Mesenchymal stem cell (in vitro differentiated cells and primary cell): ENCODE measurements at regions not wholly inside any gene's neighbourhood (a gene's known extent, or its start where the extent isn't known, plus 50 kb on each side); places are given as distances from the start of the nearest gene placed in this dataset.

ENCODE experiments used
- DNase-seq: peaks from one replicate; pipeline ENCODE4 v3.0.0-alpha.2; 2013
- H2AFZ ChIP-seq: one replicate; pipeline ENCODE4 v1.6.1; 2013; ENCODE audit warnings: low read depth, mild to moderate bottlenecking, control low read depth, inconsistent platforms, low read length, moderate library complexity
- H2AK5ac ChIP-seq: 2 replicates; pipeline ENCODE4 v1.6.1; 2013; ENCODE audit warnings: low read length, moderate library complexity, mild to moderate bottlenecking, inconsistent platforms; ENCODE audit not compliant: severe bottlenecking
- H2BK120ac ChIP-seq: one replicate; pipeline ENCODE4 v1.6.1; 2013; ENCODE audit warnings: low read depth, mild to moderate bottlenecking, inconsistent platforms, low read length, moderate library complexity
- H2BK12ac ChIP-seq, 2 experiments: one replicate each; pipeline ENCODE4 v1.6.1; 2013; ENCODE audit warnings: inconsistent platforms in 2 of 2, low read length in 2 of 2, mild to moderate bottlenecking in 2 of 2, moderate library complexity in 2 of 2, control low read depth in 1 of 2
- H2BK15ac ChIP-seq: one replicate; pipeline ENCODE4 v1.6.1; 2013; ENCODE audit warnings: mild to moderate bottlenecking, low read depth, inconsistent platforms; ENCODE audit not compliant: poor library complexity, severe bottlenecking
- H2BK5ac ChIP-seq: 2 replicates; pipeline ENCODE4 v1.6.1; 2013; ENCODE audit warnings: low read depth, mild to moderate bottlenecking, low read length, control low read depth, inconsistent platforms; ENCODE audit not compliant: poor library complexity, severe bottlenecking
- H3K14ac ChIP-seq, 2 experiments: one replicate each; pipeline ENCODE4 v1.6.1; 2013; ENCODE audit warnings: inconsistent platforms in 2 of 2, low read length in 2 of 2, control low read depth in 1 of 2, mild to moderate bottlenecking in 1 of 2, moderate library complexity in 1 of 2
- H3K18ac ChIP-seq, 2 experiments: one replicate each; pipeline ENCODE4 v1.6.1; 2013; ENCODE audit warnings: inconsistent platforms in 2 of 2, low read length in 2 of 2, control low read depth in 1 of 2, low read depth in 1 of 2, mild to moderate bottlenecking in 1 of 2
- H3K23ac ChIP-seq, 2 experiments: one replicate each; pipeline ENCODE4 v1.6.1; 2013; ENCODE audit warnings: inconsistent platforms in 2 of 2, low read length in 2 of 2, mild to moderate bottlenecking in 2 of 2, moderate library complexity in 2 of 2, control low read depth in 1 of 2
- H3K27ac ChIP-seq: 2 replicates; pipeline ENCODE4 v1.5.1; 2013; ENCODE audit warnings: mild to moderate bottlenecking, moderate library complexity, low read length, control low read depth, inconsistent platforms; ENCODE audit not compliant: poor library complexity, severe bottlenecking
- H3K27me3 ChIP-seq, 2 experiments: 2 replicates each; pipeline versions ENCODE4 v1.6.1 to v1.7.0; 2013; ENCODE audit warnings: low read length in 2 of 2, mild to moderate bottlenecking in 2 of 2, moderate library complexity in 2 of 2, control low read depth in 1 of 2, inconsistent platforms in 1 of 2; ENCODE audit not compliant: control insufficient read depth in 1 of 2, insufficient read depth in 1 of 2
- H3K36me3 ChIP-seq, 2 experiments: 2 replicates each; pipeline versions ENCODE4 v1.6.1 to v1.7.0; 2013; ENCODE audit warnings: low read length in 2 of 2, control low read depth in 1 of 2, inconsistent platforms in 1 of 2, low read depth in 1 of 2, mild to moderate bottlenecking in 1 of 2; ENCODE audit not compliant: insufficient read depth in 2 of 2, control insufficient read depth in 1 of 2
- H3K4ac ChIP-seq, 2 experiments: one replicate each; pipeline ENCODE4 v1.6.1; 2013; ENCODE audit warnings: inconsistent platforms in 2 of 2, low read length in 2 of 2, mild to moderate bottlenecking in 2 of 2, moderate library complexity in 2 of 2, control low read depth in 1 of 2, low read depth in 1 of 2
- H3K4me1 ChIP-seq: 2 replicates; pipeline ENCODE4 v1.6.1; 2013; ENCODE audit warnings: low read depth, low read length, control low read depth; ENCODE audit not compliant: control insufficient read depth, insufficient read depth
- H3K4me2 ChIP-seq: 2 replicates; pipeline ENCODE4 v1.6.1; 2013; ENCODE audit warnings: low read length, mild to moderate bottlenecking, inconsistent platforms; ENCODE audit not compliant: poor library complexity, severe bottlenecking
- H3K4me3 ChIP-seq, 2 experiments: 2 replicates each; pipeline versions ENCODE4 v1.5.1 to v1.7.0; 2013; ENCODE audit warnings: low read length in 2 of 2, mild to moderate bottlenecking in 2 of 2, control low read depth in 1 of 2, low read depth in 1 of 2; ENCODE audit not compliant: insufficient read depth in 1 of 2
- H3K79me1 ChIP-seq: replicated peaks from 2 replicates; pipeline ENCODE4 v1.6.1; 2013; ENCODE audit warnings: mild to moderate bottlenecking, control low read depth, low read length, inconsistent platforms; ENCODE audit not compliant: poor library complexity, severe bottlenecking
- H3K9ac ChIP-seq: 2 replicates; pipeline ENCODE4 v1.7.0; 2013; ENCODE audit warnings: mild to moderate bottlenecking, low read length, moderate library complexity
- H3K9me3 ChIP-seq: 2 replicates; pipeline ENCODE4 v1.7.0; 2013; ENCODE audit warnings: mild to moderate bottlenecking, low read length; ENCODE audit not compliant: control insufficient read depth
- H4K8ac ChIP-seq: one replicate; pipeline ENCODE4 v1.6.1; 2013; ENCODE audit warnings: inconsistent platforms, mild to moderate bottlenecking, low read length, moderate library complexity
- H4K91ac ChIP-seq: one replicate; pipeline ENCODE4 v1.6.1; 2013; ENCODE audit warnings: mild to moderate bottlenecking, low read length, inconsistent platforms
- WGBS: methylation state at CpG from one replicate; pipeline ENCODE4 v1.1.7; 2013; ENCODE audit warnings: mixed read lengths; 5-methylcytosine and 5-hydroxymethylcytosine counted together

- no peaks in the 10 kb centered on the region for H3K4me1 ChIP-seq
- H3K27me3 ChIP-seq: no peaks in the 10 kb centered on the region
- 94% methylated on average over 2 of the region's 2 CpGs for WGBS
- H2BK5ac ChIP-seq: no peak overlapping the region
- H3K79me1 ChIP-seq: no peaks in the 10 kb centered on the region
- no peak overlapping the region for H4K8ac ChIP-seq
- no peak overlapping the region for H2BK12ac ChIP-seq
- H3K4ac ChIP-seq: no peak overlapping the region
- no peak overlapping the region for H2AK5ac ChIP-seq
- no peaks in the 10 kb centered on the region for H3K9me3 ChIP-seq
- no peak overlapping the region for H3K27ac ChIP-seq
- DNase-seq: no peak
- no peak overlapping the region for H3K4me2 ChIP-seq
- no peak overlapping the region for H2BK120ac ChIP-seq
- no peaks in the 10 kb centered on the region for H3K36me3 ChIP-seq
- H2BK15ac ChIP-seq: no peak overlapping the region
- H3K18ac ChIP-seq: no peak overlapping the region
- H3K4me3 ChIP-seq: no peak overlapping the region
- no peak overlapping the region for H3K14ac ChIP-seq
- no peak overlapping the region for H3K23ac ChIP-seq
- no peak overlapping the region for H4K91ac ChIP-seq
- no peak overlapping the region for H2AFZ ChIP-seq
- H3K9ac ChIP-seq: no peak overlapping the region
Observed at GRCh38 chr13:21825801-21826200, 154.9 kb downstream of the FGF9 start.

DNA sequence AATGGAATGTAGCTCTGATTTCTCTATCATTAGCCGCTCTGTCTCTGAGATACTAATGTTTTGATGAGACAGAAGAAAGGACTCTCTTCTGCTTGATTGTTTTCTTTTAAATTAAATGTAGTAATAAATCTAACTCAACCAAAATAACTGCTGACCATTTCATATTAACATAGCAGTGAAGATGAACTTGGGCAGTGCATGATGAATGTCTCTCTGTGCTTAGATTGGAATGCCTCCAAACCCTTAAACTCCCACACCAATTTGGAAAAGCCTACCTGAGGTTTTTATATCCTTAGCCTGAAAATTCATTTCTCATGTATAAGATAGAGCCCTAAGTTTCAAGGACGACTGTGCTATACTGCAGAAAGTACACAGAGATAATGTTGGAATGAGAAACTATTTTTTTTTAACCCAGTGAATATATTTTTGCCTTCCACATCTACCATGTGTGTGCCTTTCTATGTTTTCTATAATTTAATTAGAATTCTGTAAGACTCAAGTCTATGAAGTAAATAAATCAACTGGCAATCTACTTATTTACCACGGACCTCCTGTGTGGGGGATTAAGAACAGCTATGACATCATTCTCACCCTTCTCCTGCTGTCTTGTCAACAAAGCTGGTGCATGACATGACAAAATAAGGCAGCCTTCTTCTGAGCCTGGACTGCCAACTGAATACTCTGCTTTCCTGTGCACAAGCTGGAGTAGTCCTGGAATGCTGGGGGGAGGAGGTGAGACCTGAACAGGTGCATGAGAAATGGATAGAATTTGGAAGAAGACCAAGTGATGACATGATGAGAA lies 155.5 kb downstream of the FGF9 start:
- H3K9me3 ChIP-seq: no peaks in the 10 kb centered on the region
- no peak overlapping the region for H2BK5ac ChIP-seq
- no peak overlapping the region for H2AK5ac ChIP-seq
- no peak overlapping the region for H3K23ac ChIP-seq
- no peak overlapping the region for H3K9ac ChIP-seq
- H4K91ac ChIP-seq: no peak overlapping the region
- H3K27me3 ChIP-seq: no peaks in the 10 kb centered on the region
- no peak overlapping the region for H3K4ac ChIP-seq
- H3K27ac ChIP-seq: no peak overlapping the region
- no peak overlapping the region for H2BK12ac ChIP-seq
- no peak overlapping the region for H3K18ac ChIP-seq
- no peak overlapping the region for H3K4me3 ChIP-seq
- H4K8ac ChIP-seq: no peak overlapping the region
- H3K36me3 ChIP-seq: no peaks in the 10 kb centered on the region
- no peak overlapping the region for H3K14ac ChIP-seq
- no peaks in the 10 kb centered on the region for H3K4me1 ChIP-seq
- no peak overlapping the region for H2BK120ac ChIP-seq
- no peak for DNase-seq
- H2BK15ac ChIP-seq: no peak overlapping the region
- no peaks in the 10 kb centered on the region for H3K79me1 ChIP-seq
- H3K4me2 ChIP-seq: no peak overlapping the region
- no peak overlapping the region for H2AFZ ChIP-seq
- 50% methylated on average over 1 of the region's 3 CpGs for WGBS

DNA sequence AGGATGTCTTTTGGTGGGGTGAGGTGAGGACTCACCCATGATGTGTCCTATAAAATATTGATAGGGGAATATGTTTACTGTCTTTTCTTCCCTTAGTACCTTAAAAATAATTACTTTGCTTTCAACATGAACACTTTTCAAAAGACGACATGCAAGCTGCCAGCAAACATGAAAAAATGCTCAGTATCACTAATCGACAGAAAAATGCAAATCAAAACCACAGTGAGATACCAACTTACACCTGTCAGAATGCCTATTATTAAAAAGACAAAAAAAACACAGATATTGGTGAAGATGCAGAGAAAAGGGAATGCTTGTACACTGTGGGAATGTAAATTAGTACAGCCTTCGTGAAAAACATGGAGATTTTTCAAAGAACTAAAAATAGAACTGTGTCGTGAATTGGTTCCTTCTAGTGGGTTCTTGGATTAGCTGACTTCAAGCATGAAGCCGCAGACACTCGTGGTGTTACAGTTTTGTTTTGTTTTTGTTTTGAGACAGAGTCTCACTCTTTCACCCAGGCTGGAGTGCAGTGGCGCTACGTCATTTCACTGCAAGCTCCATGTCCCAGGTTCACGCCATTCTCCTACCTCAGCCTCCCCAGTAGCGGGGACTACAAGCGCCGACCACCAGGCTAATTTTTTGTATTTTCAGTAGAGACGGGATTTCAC lies 160.9 kb downstream of the FGF9 start:
- no peak overlapping the region for H4K8ac ChIP-seq
- H3K23ac ChIP-seq: no peak overlapping the region
- no peak overlapping the region for H3K27ac ChIP-seq
- WGBS: 88% methylated on average over 13 of the region's 13 CpGs
- H2BK120ac ChIP-seq: no peak overlapping the region
- no peaks in the 10 kb centered on the region for H3K36me3 ChIP-seq
- H3K9ac ChIP-seq: no peak overlapping the region
- H4K91ac ChIP-seq: no peak overlapping the region
- no peak overlapping the region for H3K4ac ChIP-seq
- no peaks in the 10 kb centered on the region for H3K9me3 ChIP-seq
- H2BK15ac ChIP-seq: no peak overlapping the region
- no peak for DNase-seq
- H2BK12ac ChIP-seq: no peak overlapping the region
- H2AK5ac ChIP-seq: no peak overlapping the region
- H3K79me1 ChIP-seq: no peaks in the 10 kb centered on the region
- no peak overlapping the region for H3K4me2 ChIP-seq
- no peak overlapping the region for H2BK5ac ChIP-seq
- H3K4me1 ChIP-seq: no peaks in the 10 kb centered on the region
- no peak overlapping the region for H3K4me3 ChIP-seq
- no peak overlapping the region for H3K18ac ChIP-seq
- H3K27me3 ChIP-seq: no peaks in the 10 kb centered on the region
- no peak overlapping the region for H2AFZ ChIP-seq
- no peak overlapping the region for H3K14ac ChIP-seq

DNA sequence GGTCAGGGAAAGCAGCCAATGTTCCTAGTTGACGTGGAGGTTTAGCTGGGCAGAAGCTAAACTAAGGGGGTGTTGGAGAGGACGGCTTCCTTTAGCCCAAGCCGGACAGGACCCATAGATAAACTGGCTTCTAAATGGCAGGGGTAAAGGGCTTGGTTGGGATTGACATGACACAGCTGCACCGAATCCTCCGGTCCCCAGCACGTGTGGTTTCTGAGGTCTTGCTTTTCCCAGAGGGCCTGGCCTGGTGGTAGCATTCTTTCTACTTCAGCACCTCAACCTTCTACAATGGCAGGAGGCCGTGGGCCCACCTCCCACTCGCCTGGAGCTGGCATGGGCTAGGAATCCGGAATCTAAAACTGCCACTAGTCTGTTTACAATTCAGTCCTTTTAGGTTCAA lies 163.0 kb downstream of the FGF9 start:
- Histone ChIP-seq H3K18ac (no peak overlapping the region), H2BK120ac (no peak overlapping the region), H3K36me3 (no peaks in the 10 kb centered on the region), H3K27ac (no peak overlapping the region), H2BK15ac (no peak overlapping the region), H2BK5ac (no peak overlapping the region), H3K4ac (no peak overlapping the region), H3K27me3 (no peaks in the 10 kb centered on the region), H3K14ac (no peak overlapping the region), H2AK5ac (no peak overlapping the region), H2AFZ (no peak overlapping the region), H3K4me2 (no peak overlapping the region), H4K91ac (no peak overlapping the region), H3K23ac (no peak overlapping the region), H3K4me3 (no peak overlapping the region), H3K4me1 (peaks cover 1% of the 10 kb centered on the region), H3K9me3 (no peaks in the 10 kb centered on the region), H3K79me1 (no peaks in the 10 kb centered on the region), H3K9ac (no peak overlapping the region), H4K8ac (no peak overlapping the region), H2BK12ac (no peak overlapping the region)
- 79% methylated on average over 9 of the region's 9 CpGs for WGBS
- DNase-seq: no peak
